ENCODE measurements at regions not wholly inside any gene's neighbourhood (a gene's known extent, or its start where the extent isn't known, plus 50 kb on each side); places are given as distances from the start of the nearest gene placed in this dataset.

- H3K27me3 ChIP-seq (ENCODE audit: control insufficient read depth, insufficient read depth, low read length): no peaks in the 10 kb centered on the region
- H3K36me3 Mint-ChIP-seq: no peaks in the 10 kb centered on the region
- no peaks in the 10 kb centered on the region for H3K4me1 Mint-ChIP-seq
- H3K4me1 ChIP-seq (ENCODE audit: control insufficient read depth, insufficient read depth, low read length, poor library complexity, severe bottlenecking): no peaks in the 10 kb centered on the region
- peaks cover under 1% of the 10 kb centered on the region for H3K27me3 Mint-ChIP-seq
- no peak overlapping the region for H3K27ac ChIP-seq (ENCODE audit: insufficient read depth, low read length, poor library complexity, severe bottlenecking)
- no peaks in the 10 kb centered on the region for H3K36me3 ChIP-seq (ENCODE audit: control insufficient read depth, insufficient read depth, low read length)
- no peak overlapping the region for H3K4me3 ChIP-seq (ENCODE audit: low read depth, low read length)
- H3K27ac Mint-ChIP-seq: no peak overlapping the region
- DNase-seq (no peak), ATAC-seq (ENCODE audit: low read depth in 2 of 2) (no peak)
- no peak overlapping the region for H3K4me3 Mint-ChIP-seq
- H3K9me3 ChIP-seq (ENCODE audit: control insufficient read depth in 2 of 2, low read length in 2 of 2): no peaks in the 10 kb centered on the region
- peaks cover 0 to 6% (median 0%) of the 10 kb centered on the region in 7 donors for H3K9me3 Mint-ChIP-seq
These were observed 469.0 kb upstream of the BOD1L1 start for GRCh38 chr4:14096396-14096965.

- Histone ChIP-seq H3K4me3 (ENCODE audit: low read depth, low read length) (no peak overlapping the region), H3K4me1 (ENCODE audit: control insufficient read depth, insufficient read depth, low read length, poor library complexity, severe bottlenecking) (no peaks in the 10 kb centered on the region), H3K36me3 (ENCODE audit: control insufficient read depth, insufficient read depth, low read length) (no peaks in the 10 kb centered on the region), H3K27me3 (ENCODE audit: control insufficient read depth, insufficient read depth, low read length) (no peaks in the 10 kb centered on the region), H3K27ac (ENCODE audit: insufficient read depth, low read length, poor library complexity, severe bottlenecking) (no peak overlapping the region), H3K9me3 (ENCODE audit: control insufficient read depth in 2 of 2, low read length in 2 of 2) (no peaks in the 10 kb centered on the region)
- Mint-ChIP-seq H3K4me3 (no peak overlapping the region), H3K4me1 (no peaks in the 10 kb centered on the region), H3K27me3 (no peaks in the 10 kb centered on the region), H3K9me3 (peaks cover 0 to 10% (median under 1%) of the 10 kb centered on the region in 7 donors), H3K36me3 (no peaks in the 10 kb centered on the region), H3K27ac (peak overlapping the region in 1 of 3 donors; percentile 83)
- ATAC-seq (ENCODE audit: low read depth in 2 of 2) (no peak), DNase-seq (no peak)
These were observed 472.8 kb upstream of the BOD1L1 start for GRCh38 chr4:14100349-14100748.

GRCh38 chr4:14110407-14110806 lies 482.9 kb upstream of the BOD1L1 start:
- Mint-ChIP-seq H3K4me3 (no peak overlapping the region), H3K36me3 (no peaks in the 10 kb centered on the region), H3K4me1 (no peaks in the 10 kb centered on the region), H3K27ac (no peak overlapping the region), H3K27me3 (no peaks in the 10 kb centered on the region), H3K9me3 (peaks cover 0 to 13% (median 8%) of the 10 kb centered on the region in 7 donors)
- Histone ChIP-seq H3K4me1 (ENCODE audit: control insufficient read depth, insufficient read depth, low read length, poor library complexity, severe bottlenecking) (no peaks in the 10 kb centered on the region), H3K36me3 (ENCODE audit: control insufficient read depth, insufficient read depth, low read length) (no peaks in the 10 kb centered on the region), H3K4me3 (ENCODE audit: low read depth, low read length) (no peak overlapping the region), H3K27me3 (ENCODE audit: control insufficient read depth, insufficient read depth, low read length) (no peaks in the 10 kb centered on the region), H3K9me3 (ENCODE audit: control insufficient read depth in 2 of 2, low read length in 2 of 2) (no peaks in the 10 kb centered on the region), H3K27ac (ENCODE audit: insufficient read depth, low read length, poor library complexity, severe bottlenecking) (no peak overlapping the region)
- DNase-seq (no peak), ATAC-seq (ENCODE audit: low read depth in 2 of 2) (no peak)

- H3K27ac Mint-ChIP-seq: no peak overlapping the region
- H3K27ac ChIP-seq (ENCODE audit: insufficient read depth, low read length, poor library complexity, severe bottlenecking): no peak overlapping the region
- no peaks in the 10 kb centered on the region for H3K27me3 ChIP-seq (ENCODE audit: control insufficient read depth, insufficient read depth, low read length)
- peaks cover 0 to 12% (median 6%) of the 10 kb centered on the region in 7 donors for H3K9me3 Mint-ChIP-seq
- no peaks in the 10 kb centered on the region for H3K36me3 ChIP-seq (ENCODE audit: control insufficient read depth, insufficient read depth, low read length)
- H3K27me3 Mint-ChIP-seq: no peaks in the 10 kb centered on the region
- no peaks in the 10 kb centered on the region for H3K36me3 Mint-ChIP-seq
- ATAC-seq (ENCODE audit: low read depth in 2 of 2) (no peak), DNase-seq (no peak)
- H3K4me1 ChIP-seq (ENCODE audit: control insufficient read depth, insufficient read depth, low read length, poor library complexity, severe bottlenecking): no peaks in the 10 kb centered on the region
- H3K9me3 ChIP-seq (ENCODE audit: control insufficient read depth in 2 of 2, low read length in 2 of 2): no peaks in the 10 kb centered on the region
- no peaks in the 10 kb centered on the region for H3K4me1 Mint-ChIP-seq
- no peak overlapping the region for H3K4me3 ChIP-seq (ENCODE audit: low read depth, low read length)
- no peak overlapping the region for H3K4me3 Mint-ChIP-seq
These were observed 484.2 kb upstream of the BOD1L1 start for GRCh38 chr4:14111730-14112181.

- no peak overlapping the region for H3K27ac ChIP-seq (ENCODE audit: insufficient read depth, low read length, poor library complexity, severe bottlenecking)
- peaks cover 0 to 8% (median 4%) of the 10 kb centered on the region in 7 donors for H3K9me3 Mint-ChIP-seq
- H3K27me3 ChIP-seq (ENCODE audit: control insufficient read depth, insufficient read depth, low read length): no peaks in the 10 kb centered on the region
- no peak overlapping the region for H3K4me3 Mint-ChIP-seq
- DNase-seq (no peak), ATAC-seq (ENCODE audit: low read depth in 2 of 2) (no peak)
- no peak overlapping the region for H3K4me3 ChIP-seq (ENCODE audit: low read depth, low read length)
- H3K36me3 Mint-ChIP-seq: no peaks in the 10 kb centered on the region
- H3K36me3 ChIP-seq (ENCODE audit: control insufficient read depth, insufficient read depth, low read length): no peaks in the 10 kb centered on the region
- H3K4me1 Mint-ChIP-seq: no peaks in the 10 kb centered on the region
- H3K4me1 ChIP-seq (ENCODE audit: control insufficient read depth, insufficient read depth, low read length, poor library complexity, severe bottlenecking): no peaks in the 10 kb centered on the region
- no peaks in the 10 kb centered on the region for H3K27me3 Mint-ChIP-seq
- no peaks in the 10 kb centered on the region for H3K9me3 ChIP-seq (ENCODE audit: control insufficient read depth in 2 of 2, low read length in 2 of 2)
- no peak overlapping the region for H3K27ac Mint-ChIP-seq
These were observed 487.6 kb upstream of the BOD1L1 start for GRCh38 chr4:14115106-14115505.

- Histone ChIP-seq H3K4me3 (ENCODE audit: low read depth, low read length) (no peak overlapping the region), H3K9me3 (ENCODE audit: control insufficient read depth in 2 of 2, low read length in 2 of 2) (no peaks in the 10 kb centered on the region), H3K4me1 (ENCODE audit: control insufficient read depth, insufficient read depth, low read length, poor library complexity, severe bottlenecking) (no peaks in the 10 kb centered on the region), H3K27me3 (ENCODE audit: control insufficient read depth, insufficient read depth, low read length) (no peaks in the 10 kb centered on the region), H3K27ac (ENCODE audit: insufficient read depth, low read length, poor library complexity, severe bottlenecking) (no peak overlapping the region), H3K36me3 (ENCODE audit: control insufficient read depth, insufficient read depth, low read length) (no peaks in the 10 kb centered on the region)
- Mint-ChIP-seq H3K27me3 (no peaks in the 10 kb centered on the region), H3K4me3 (no peak overlapping the region), H3K27ac (no peak overlapping the region), H3K4me1 (no peaks in the 10 kb centered on the region), H3K36me3 (no peaks in the 10 kb centered on the region), H3K9me3 (peaks cover 0 to 8% (median 4%) of the 10 kb centered on the region in 7 donors)
- DNase-seq (peak in 1 of 3 donors; percentile 0), ATAC-seq (ENCODE audit: low read depth in 2 of 2) (no peak)
These were observed 490.2 kb upstream of the BOD1L1 start for GRCh38 chr4:14117575-14118238.

GRCh38 chr4:14124816-14125215 lies 497.3 kb upstream of the BOD1L1 start:
- no peaks in the 10 kb centered on the region for H3K27me3 Mint-ChIP-seq
- no peak overlapping the region for H3K4me3 ChIP-seq (ENCODE audit: low read depth, low read length)
- no peak overlapping the region for H3K27ac ChIP-seq (ENCODE audit: insufficient read depth, low read length, poor library complexity, severe bottlenecking)
- H3K4me3 Mint-ChIP-seq: no peak overlapping the region
- H3K36me3 ChIP-seq (ENCODE audit: control insufficient read depth, insufficient read depth, low read length): no peaks in the 10 kb centered on the region
- H3K4me1 Mint-ChIP-seq: no peaks in the 10 kb centered on the region
- no peaks in the 10 kb centered on the region for H3K36me3 Mint-ChIP-seq
- DNase-seq: no peak
- H3K9me3 Mint-ChIP-seq: peaks cover 0 to 9% (median under 1%) of the 10 kb centered on the region in 7 donors
- no peak for ATAC-seq (ENCODE audit: low read depth in 2 of 2)
- no peak overlapping the region for H3K27ac Mint-ChIP-seq
- no peaks in the 10 kb centered on the region for H3K27me3 ChIP-seq (ENCODE audit: control insufficient read depth, insufficient read depth, low read length)
- H3K9me3 ChIP-seq (ENCODE audit: control insufficient read depth in 2 of 2, low read length in 2 of 2): no peaks in the 10 kb centered on the region
- no peaks in the 10 kb centered on the region for H3K4me1 ChIP-seq (ENCODE audit: control insufficient read depth, insufficient read depth, low read length, poor library complexity, severe bottlenecking)

Measured in CD4-positive, CD25-positive, alpha-beta regulatory T cell (primary cell).